HFFc6 (cell line): ENCODE measurements at regions not wholly inside any gene's neighbourhood (a gene's known extent, or its start where the extent isn't known, plus 50 kb on each side); places are given as distances from the start of the nearest gene placed in this dataset.

Experiments
- DNase-seq: peaks from one replicate; pipeline ENCODE4 v3.0.0-alpha.2; 2018
- H3K27ac Mint-ChIP-seq: 2 replicates; pipeline ENCODE4 v1.8.0; 2020; ENCODE audit warnings: mild to moderate bottlenecking, mixed read lengths
- H3K27me3 Mint-ChIP-seq: 2 replicates; pipeline ENCODE4 v1.8.0; 2021; ENCODE audit warnings: mild to moderate bottlenecking, moderate library complexity, mixed read lengths; ENCODE audit not compliant: insufficient read depth
- H3K36me3 Mint-ChIP-seq: 2 replicates; pipeline ENCODE4 v1.8.0; 2021; ENCODE audit warnings: low read depth, mixed read lengths
- H3K4me1 Mint-ChIP-seq: 2 replicates; pipeline ENCODE4 v1.8.0; 2020; ENCODE audit warnings: low read depth, mixed read lengths
- H3K4me3 Mint-ChIP-seq: 2 replicates; pipeline ENCODE4 v1.8.0; 2020; ENCODE audit warnings: mild to moderate bottlenecking, moderate library complexity, mixed read lengths
- H3K9me3 Mint-ChIP-seq: 2 replicates; pipeline ENCODE4 v1.8.0; 2020; ENCODE audit warnings: mild to moderate bottlenecking, mixed read lengths
- TF ChIP-seq, protein P1 (sequence below): fragments of 200-600 bp; sonication (generic); IDR thresholded peaks from 2 replicates; pipeline ENCODE4 v1.5.0; 2021; ENCODE audit warnings: antibody characterized with exemption, mild to moderate bottlenecking

- no peaks in the 10 kb centered on the region for H3K9me3 Mint-ChIP-seq
- peaks cover 31% of the 10 kb centered on the region for H3K4me1 Mint-ChIP-seq
- no peak overlapping the region for H3K27ac Mint-ChIP-seq
These were observed 615.2 kb upstream of the NR2F2 start for GRCh38 chr15:95715116-95715903.

DNA sequence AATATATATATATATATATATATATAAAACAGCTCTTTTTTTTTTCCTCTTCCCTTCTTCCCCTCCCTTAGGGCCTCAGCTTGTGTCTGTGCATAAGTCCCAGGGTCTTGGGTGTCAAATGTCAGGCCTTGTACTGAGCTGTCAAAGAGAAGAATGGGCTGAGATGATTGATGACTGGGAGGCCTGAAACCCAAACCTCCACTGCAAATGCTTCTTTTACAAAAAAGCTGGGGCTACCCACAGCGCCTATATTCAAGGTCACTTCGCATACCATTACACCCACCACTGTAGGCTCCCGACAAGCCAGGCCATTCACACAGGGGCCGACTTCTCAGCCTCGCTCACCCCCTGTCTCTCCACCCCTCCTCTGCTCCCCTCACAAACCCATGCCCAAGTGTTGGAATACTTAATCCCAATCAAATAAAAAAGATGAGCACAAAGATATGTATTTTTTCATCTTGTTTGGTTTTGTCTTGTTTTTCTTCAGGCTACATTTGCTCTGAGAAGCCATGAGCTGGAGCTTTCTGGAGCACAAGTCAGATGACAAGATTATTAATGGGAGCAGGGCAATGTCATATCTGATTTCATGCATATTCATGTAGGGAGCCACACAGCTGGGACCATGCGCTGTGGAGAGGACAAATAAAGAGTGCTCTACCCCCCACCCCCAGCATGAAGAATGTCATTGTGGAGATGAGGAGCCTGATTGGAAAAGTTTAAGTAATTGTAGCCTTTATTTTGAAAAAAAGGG, 614.4 kb upstream of the NR2F2 start:
- Mint-ChIP-seq H3K27ac (no peak overlapping the region), H3K9me3 (no peaks in the 10 kb centered on the region), H3K27me3 (no peaks in the 10 kb centered on the region; the same call in 1 of the 2 replicates), H3K36me3 (no peaks in the 10 kb centered on the region), H3K4me1 (peaks cover 31% of the 10 kb centered on the region), H3K4me3 (no peak overlapping the region)
- TF ChIP-seq, protein P1, sequence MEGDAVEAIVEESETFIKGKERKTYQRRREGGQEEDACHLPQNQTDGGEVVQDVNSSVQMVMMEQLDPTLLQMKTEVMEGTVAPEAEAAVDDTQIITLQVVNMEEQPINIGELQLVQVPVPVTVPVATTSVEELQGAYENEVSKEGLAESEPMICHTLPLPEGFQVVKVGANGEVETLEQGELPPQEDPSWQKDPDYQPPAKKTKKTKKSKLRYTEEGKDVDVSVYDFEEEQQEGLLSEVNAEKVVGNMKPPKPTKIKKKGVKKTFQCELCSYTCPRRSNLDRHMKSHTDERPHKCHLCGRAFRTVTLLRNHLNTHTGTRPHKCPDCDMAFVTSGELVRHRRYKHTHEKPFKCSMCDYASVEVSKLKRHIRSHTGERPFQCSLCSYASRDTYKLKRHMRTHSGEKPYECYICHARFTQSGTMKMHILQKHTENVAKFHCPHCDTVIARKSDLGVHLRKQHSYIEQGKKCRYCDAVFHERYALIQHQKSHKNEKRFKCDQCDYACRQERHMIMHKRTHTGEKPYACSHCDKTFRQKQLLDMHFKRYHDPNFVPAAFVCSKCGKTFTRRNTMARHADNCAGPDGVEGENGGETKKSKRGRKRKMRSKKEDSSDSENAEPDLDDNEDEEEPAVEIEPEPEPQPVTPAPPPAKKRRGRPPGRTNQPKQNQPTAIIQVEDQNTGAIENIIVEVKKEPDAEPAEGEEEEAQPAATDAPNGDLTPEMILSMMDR: no peak
- DNase-seq: no peak

More at GRCh38 chr15:95715116-95715903, 615.2 kb upstream of the NR2F2 start:
- H3K36me3 Mint-ChIP-seq: no peaks in the 10 kb centered on the region
- TF ChIP-seq, protein P1: no peak
- no peaks in the 10 kb centered on the region; the same call in 1 of the 2 replicates for H3K27me3 Mint-ChIP-seq
- DNase-seq: no peak
- H3K4me3 Mint-ChIP-seq: no peak overlapping the region

DNA sequence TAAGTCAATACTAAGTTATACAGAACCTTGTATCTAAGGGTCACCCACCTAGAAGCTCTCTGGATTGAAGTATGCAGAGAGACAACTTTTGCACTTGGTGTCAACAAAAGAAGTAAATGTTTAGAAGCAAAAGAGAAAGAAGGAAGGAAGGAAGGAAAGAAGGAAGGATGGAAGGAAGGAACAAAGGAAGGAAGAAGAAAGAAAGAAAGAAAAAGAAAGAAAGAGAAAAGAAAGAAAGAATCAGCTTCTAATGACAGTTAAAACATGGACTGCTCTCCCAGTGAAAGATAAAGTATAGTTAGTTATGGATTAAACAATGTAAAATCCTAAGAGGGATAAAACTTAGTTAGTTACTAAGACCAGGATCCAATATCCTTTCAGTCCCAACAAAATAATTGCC, 613.8 kb upstream of the NR2F2 start:
- Mint-ChIP-seq H3K9me3 (no peaks in the 10 kb centered on the region), H3K36me3 (no peaks in the 10 kb centered on the region), H3K27ac (no peak overlapping the region), H3K27me3 (no peaks in the 10 kb centered on the region; the same call in 1 of the 2 replicates), H3K4me1 (peaks cover 31% of the 10 kb centered on the region), H3K4me3 (no peak overlapping the region)
- DNase-seq: no peak
- TF ChIP-seq, protein P1: no peak

GRCh38 chr15:95718441-95718840, 612.1 kb upstream of the NR2F2 start:
- Mint-ChIP-seq H3K36me3 (no peaks in the 10 kb centered on the region), H3K4me1 (peaks cover 20% of the 10 kb centered on the region), H3K9me3 (no peaks in the 10 kb centered on the region), H3K27me3 (no peaks in the 10 kb centered on the region), H3K4me3 (no peak overlapping the region), H3K27ac (no peak overlapping the region)
- DNase-seq: no peak
- TF ChIP-seq, protein P1: no peak

DNA sequence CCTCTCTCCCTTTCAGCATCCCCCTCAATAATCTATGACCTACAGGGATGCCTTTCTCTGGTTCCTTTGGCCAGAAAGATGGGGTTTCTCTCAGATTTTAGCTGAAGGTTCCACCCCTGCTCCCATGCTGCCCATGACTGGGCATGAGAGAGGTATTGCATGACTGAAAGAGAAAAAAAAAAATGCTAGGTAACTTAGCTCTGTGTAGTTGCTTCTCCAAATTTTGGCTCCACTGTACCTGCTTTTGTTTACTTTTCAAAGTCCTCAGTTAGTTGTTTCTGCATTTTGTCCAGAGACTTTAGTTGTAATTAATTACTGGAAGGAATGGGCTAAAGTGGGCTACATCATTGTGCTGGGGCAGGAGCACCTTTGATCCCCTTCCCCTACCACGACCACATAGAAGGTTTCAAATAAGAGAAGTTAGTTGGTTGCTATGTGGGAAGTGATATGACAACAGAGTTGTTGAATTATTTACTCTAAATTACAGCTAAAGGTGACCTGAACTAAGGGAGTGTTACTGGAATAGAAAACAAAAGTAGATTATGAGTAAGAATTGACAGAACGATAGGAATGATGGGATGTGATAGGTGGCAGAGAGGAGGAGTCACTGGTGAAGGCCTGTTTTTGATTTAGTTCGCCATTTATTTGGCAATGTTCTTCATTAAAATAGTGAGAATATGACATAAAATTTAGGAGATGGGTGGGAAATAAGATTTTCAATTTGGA, 605.4 kb upstream of the NR2F2 start:
- no peaks in the 10 kb centered on the region for H3K4me1 Mint-ChIP-seq
- no peaks in the 10 kb centered on the region for H3K36me3 Mint-ChIP-seq
- TF ChIP-seq, protein P1: no peak
- H3K9me3 Mint-ChIP-seq: no peaks in the 10 kb centered on the region
- no peak overlapping the region for H3K27ac Mint-ChIP-seq
- H3K4me3 Mint-ChIP-seq: no peak overlapping the region
- no peak for DNase-seq
- no peaks in the 10 kb centered on the region; the same call in 1 of the 2 replicates for H3K27me3 Mint-ChIP-seq
